Lower lobe of right lung (tissue), 2 donors: ENCODE measurements at regions not wholly inside any gene's neighbourhood (a gene's known extent, or its start where the extent isn't known, plus 50 kb on each side); places are given as distances from the start of the nearest gene placed in this dataset.
"Not testable (repeated sequence)": the region's sequence is repeated elsewhere in the genome, so short reads cannot be mapped to it uniquely, and the experiment has no call there.

Experiments
- ATAC-seq, 2 donors: fragments of 200-7000 bp; cut with Tn5 transposase; one replicate each; pipeline ENCODE4 v1.9.1; 2020 to 2022; ENCODE audit warnings: mild to moderate bottlenecking in 2 of 2, moderate library complexity in 2 of 2
- DNase-seq: peaks from one replicate; pipeline ENCODE4 v3.0.0-alpha.2; 2020
- H3K27ac ChIP-seq: fragments of 200-600 bp; one replicate; pipeline ENCODE4 v1.8.0; 2022
- H3K27me3 ChIP-seq: fragments of 200-600 bp; one replicate; pipeline ENCODE4 v1.8.0; 2022; ENCODE audit warnings: low read depth
- H3K36me3 ChIP-seq: fragments of 200-600 bp; one replicate; pipeline ENCODE4 v1.8.0; 2022; ENCODE audit warnings: mild to moderate bottlenecking
- H3K4me1 ChIP-seq: fragments of 200-600 bp; one replicate; pipeline ENCODE4 v1.8.0; 2022
- H3K4me3 ChIP-seq: fragments of 200-600 bp; one replicate; pipeline ENCODE4 v1.8.0; 2022; ENCODE audit warnings: mild to moderate bottlenecking
- H3K9me3 ChIP-seq: fragments of 200-600 bp; one replicate; pipeline ENCODE4 v1.8.0; 2022
- intact Hi-C: fragments of 100-400 bp; cut with DNase I; formaldehyde crosslinking; loops from one replicate; pipeline ENCODE4 v1.11.0; 2022
- donor health status: DM: no; HTN: yes; CAD: no; lungs with severe emphysema.

GRCh38 chr9:66601472-66601871 is 299.1 kb upstream of the ZNF658 start:
- ATAC-seq, H3K36me3 ChIP-seq, DNase-seq, H3K9me3 ChIP-seq, H3K4me1 ChIP-seq, H3K27me3 ChIP-seq, H3K4me3 ChIP-seq, intact Hi-C loops, H3K27ac ChIP-seq: not testable (repeated sequence)

DNA sequence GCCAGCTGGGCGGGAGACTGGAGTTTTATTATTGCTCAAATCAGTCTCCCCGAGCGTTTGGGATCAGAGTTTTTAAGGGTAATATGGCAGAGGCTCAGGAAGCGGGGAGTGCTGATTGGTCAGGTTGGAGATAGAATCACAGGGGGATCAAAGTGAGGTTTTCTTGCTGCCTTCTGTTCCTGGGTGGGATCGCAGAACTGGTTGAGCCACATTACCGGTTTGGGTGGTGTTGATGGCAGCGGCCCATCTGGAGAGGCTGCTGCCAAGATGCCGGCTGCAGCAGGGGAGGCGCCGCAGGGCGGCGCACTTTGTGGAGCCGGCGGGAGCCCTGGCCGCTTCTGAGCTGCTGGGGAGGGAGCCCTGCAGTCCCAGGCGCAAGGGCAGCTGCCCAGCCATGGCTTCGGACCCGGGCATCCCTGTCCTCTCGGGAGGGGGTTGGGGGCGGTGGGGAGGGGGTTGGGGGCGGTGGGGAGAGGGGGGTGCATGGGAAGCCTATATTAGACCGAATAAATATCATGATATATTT is 268.9 kb upstream of the ZNF658 start:
- H3K27me3 ChIP-seq, H3K4me3 ChIP-seq, DNase-seq, ATAC-seq, intact Hi-C loops, H3K27ac ChIP-seq, H3K4me1 ChIP-seq, H3K9me3 ChIP-seq, H3K36me3 ChIP-seq: not testable (repeated sequence)

GRCh38 chr9:66647675-66648074 is 252.8 kb upstream of the ZNF658 start:
- H3K27me3 ChIP-seq, intact Hi-C loops, DNase-seq, H3K9me3 ChIP-seq, ATAC-seq, H3K36me3 ChIP-seq, H3K27ac ChIP-seq, H3K4me1 ChIP-seq, H3K4me3 ChIP-seq: not testable (repeated sequence)

- H3K4me3 ChIP-seq, DNase-seq, H3K36me3 ChIP-seq, H3K9me3 ChIP-seq, H3K27me3 ChIP-seq, H3K4me1 ChIP-seq, ATAC-seq, H3K27ac ChIP-seq, intact Hi-C loops: not testable (repeated sequence)
Measured at GRCh38 chr9:66690242-66690641, 210.3 kb upstream of the ZNF658 start.

GRCh38 chr9:66695561-66696240 is 204.8 kb upstream of the ZNF658 start:
- intact Hi-C loops, H3K9me3 ChIP-seq, H3K27ac ChIP-seq, H3K4me1 ChIP-seq, ATAC-seq, DNase-seq, H3K27me3 ChIP-seq, H3K4me3 ChIP-seq, H3K36me3 ChIP-seq: not testable (repeated sequence)

DNA sequence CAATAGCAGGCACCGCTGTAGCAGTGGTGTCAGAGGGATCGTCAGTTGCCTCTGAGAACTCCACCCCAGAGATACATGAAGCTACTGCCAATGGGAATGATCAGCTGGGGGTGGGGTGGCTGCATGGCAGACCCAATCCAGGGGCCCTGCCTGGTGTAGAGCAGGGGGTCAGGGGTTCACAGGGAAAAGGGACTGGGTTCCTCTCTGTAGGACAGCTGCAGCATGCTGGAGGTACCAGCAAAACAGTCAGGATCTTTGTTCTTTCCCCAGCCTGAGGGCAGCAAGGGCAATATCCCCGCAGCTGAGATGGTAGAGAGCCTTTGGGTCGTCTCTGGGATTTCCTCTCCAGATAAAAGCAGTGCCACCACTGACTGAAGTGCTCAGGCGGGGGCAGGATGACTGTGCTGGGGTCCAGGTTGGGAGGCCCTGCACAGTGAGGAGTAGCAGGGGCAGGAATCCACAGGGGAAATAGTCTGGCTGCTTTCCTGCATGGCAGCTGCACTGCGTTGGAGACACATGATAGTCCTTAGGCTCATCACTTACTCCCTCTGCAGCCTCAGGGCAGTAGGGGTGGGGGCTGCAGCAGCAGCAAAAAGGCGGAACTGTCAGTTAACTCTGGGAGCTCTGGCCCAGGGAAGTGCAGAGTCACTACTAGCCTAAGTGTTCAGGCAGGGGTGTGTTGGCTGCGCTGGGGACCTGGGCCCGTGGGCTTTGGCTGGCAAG is 203.0 kb upstream of the ZNF658 start:
- peak in 1 of 2 donors; percentile 32 for ATAC-seq
- H3K9me3 ChIP-seq, intact Hi-C loops: not testable (repeated sequence)

DNA sequence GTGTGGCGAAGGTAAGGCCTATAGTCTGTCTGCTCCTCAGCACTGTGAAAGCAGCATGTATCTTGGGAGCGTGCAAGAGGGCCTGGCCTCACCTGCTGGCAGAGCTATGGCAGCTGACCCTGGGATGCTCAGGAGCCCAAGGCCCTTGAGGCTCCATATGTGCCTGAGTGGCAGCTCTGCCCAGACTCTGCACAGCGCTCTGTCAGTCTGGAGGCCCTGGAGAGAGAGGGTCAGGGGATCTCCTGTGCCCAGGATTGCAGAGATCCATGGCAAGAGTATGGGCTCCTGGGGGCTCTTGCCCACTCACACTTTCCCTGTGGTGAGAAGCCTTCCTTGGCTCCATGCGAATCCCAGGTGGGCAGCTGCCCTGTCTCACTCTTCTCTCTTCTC is 202.5 kb upstream of the ZNF658 start:
- H3K4me1 ChIP-seq, H3K27ac ChIP-seq, DNase-seq, intact Hi-C loops, H3K36me3 ChIP-seq, H3K4me3 ChIP-seq, H3K9me3 ChIP-seq, H3K27me3 ChIP-seq: not testable (repeated sequence)
- peak in 1 of 2 donors; percentile 37 for ATAC-seq

More for the DNA sequence above, 203.0 kb upstream of the ZNF658 start:
- not testable (repeated sequence) for H3K27ac ChIP-seq, H3K4me1 ChIP-seq, DNase-seq, H3K27me3 ChIP-seq, H3K36me3 ChIP-seq, H3K4me3 ChIP-seq

DNA sequence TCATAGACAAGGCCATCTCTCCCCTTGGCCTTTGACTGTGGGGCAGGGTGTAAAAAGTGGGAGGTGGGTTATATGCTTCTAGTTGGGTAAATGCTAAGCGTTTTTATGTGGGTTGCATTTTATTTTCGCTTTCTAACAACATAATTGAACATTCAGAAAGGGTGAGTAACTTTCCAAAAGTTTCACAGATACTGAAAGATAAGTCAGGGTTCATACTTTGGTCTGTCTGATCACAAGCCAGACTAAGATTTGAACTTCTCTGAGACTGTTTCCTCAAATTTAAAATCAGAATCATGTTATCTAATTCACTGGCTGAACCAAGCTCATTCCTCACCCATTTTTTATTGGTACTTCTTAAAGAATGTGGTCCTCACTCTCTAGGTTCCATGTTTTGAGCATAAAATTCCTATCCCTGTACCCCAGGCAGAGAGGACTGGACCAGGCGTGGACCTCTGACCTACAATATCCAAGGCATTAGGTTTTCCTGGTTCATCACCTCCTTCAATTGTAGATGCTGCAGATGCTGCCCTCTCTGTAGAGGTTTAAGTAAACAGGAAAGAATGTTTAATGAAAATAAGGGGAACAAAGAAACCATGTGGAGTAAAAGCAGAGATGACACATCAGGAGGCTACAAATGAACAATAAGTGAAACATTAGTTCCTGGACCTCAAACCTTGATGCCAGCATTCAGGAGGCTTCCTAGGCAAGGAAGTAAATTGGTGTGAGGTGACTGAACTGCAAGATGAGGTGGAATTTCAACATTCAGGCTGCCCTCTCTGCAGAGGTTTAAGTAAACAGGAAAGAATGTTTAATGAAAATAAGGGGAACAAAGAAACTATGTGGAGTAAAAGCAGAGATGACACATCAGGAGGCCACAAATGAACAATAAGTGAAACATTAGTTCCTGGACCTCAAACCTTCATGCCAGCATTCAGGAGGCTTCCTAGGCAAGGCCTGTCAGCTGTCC is 198.8 kb upstream of the ZNF658 start:
- H3K36me3 ChIP-seq, H3K4me1 ChIP-seq, DNase-seq, H3K9me3 ChIP-seq, H3K27me3 ChIP-seq, intact Hi-C loops, ATAC-seq, H3K4me3 ChIP-seq, H3K27ac ChIP-seq: not testable (repeated sequence)

- ATAC-seq, DNase-seq, H3K27me3 ChIP-seq, H3K36me3 ChIP-seq, H3K9me3 ChIP-seq, H3K27ac ChIP-seq, H3K4me1 ChIP-seq, H3K4me3 ChIP-seq, intact Hi-C loops: not testable (repeated sequence)
Measured at GRCh38 chr9:66711553-66711952, 189.0 kb upstream of the ZNF658 start.

DNA sequence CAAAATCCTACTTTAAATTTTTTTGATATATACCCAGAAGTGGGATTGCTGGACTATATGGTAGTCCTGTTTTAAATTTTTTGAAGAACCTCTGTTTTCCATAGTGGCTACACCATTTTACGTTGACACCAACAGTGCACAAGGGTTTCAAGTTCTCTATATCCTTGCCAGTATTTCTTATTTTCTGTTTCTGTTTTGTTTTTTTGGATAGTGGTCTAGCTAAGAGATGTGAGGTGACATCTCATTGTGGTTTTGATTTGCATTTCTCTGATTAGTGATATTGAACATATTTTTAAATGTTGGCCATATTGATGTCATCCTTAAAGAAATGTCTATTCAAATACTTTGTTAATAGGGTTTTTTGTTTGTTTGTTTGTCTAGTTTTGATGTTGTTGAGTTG is 187.7 kb upstream of the ZNF658 start:
- intact Hi-C loops, H3K4me1 ChIP-seq: not testable (repeated sequence)

DNA sequence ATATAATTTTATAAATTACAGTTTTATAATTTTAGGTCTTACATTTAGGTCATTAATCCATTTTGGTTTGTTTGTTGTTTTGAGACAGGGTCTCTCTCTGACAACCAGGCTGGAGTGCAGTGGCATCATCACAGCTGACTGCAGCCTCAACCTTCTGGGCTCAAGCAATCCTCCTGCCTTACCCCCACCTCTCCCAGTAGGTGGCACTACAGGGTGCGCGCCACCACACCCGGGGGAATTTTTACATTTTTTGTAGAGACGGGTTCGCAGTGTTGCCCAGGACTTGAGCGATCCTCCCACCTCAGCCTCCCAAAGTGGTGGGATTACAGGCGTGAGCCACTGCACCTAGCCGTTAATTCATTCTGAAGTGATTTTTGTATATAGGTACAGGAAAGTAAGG is 187.0 kb upstream of the ZNF658 start:
- H3K9me3 ChIP-seq, intact Hi-C loops, H3K27ac ChIP-seq, H3K4me1 ChIP-seq, H3K4me3 ChIP-seq, H3K27me3 ChIP-seq, DNase-seq, ATAC-seq, H3K36me3 ChIP-seq: not testable (repeated sequence)

More for the DNA sequence above, 187.7 kb upstream of the ZNF658 start:
- H3K36me3 ChIP-seq, ATAC-seq, H3K9me3 ChIP-seq, H3K27ac ChIP-seq, H3K27me3 ChIP-seq, H3K4me3 ChIP-seq, DNase-seq: not testable (repeated sequence)

GRCh38 chr9:66720845-66721244 is 179.7 kb upstream of the ZNF658 start:
- ATAC-seq = not testable (repeated sequence)

DNA sequence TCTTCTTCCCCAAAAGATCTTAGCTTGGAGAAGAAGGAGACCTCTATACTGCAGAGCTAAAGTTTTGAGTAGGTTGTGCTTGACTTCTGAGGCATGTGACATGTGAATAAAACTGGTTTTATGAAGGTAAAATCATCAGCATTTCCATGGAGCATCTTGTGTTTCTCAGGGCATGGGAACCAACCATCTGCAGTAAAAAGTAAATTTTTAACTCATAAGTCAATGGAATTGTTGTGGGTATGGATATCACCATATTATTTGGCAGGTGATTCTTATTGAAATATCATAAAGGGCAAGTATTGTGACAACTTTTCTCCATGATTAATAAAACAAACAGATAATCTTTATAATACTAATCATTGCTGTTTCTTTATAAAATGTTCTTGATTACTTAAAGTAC is 173.0 kb upstream of the ZNF658 start:
- H3K27me3 ChIP-seq, DNase-seq, intact Hi-C loops: not testable (repeated sequence)

More at GRCh38 chr9:66720845-66721244, 179.7 kb upstream of the ZNF658 start:
- H3K9me3 ChIP-seq, DNase-seq, H3K4me3 ChIP-seq, H3K36me3 ChIP-seq, H3K27ac ChIP-seq, intact Hi-C loops, H3K27me3 ChIP-seq, H3K4me1 ChIP-seq: not testable (repeated sequence)

More for the DNA sequence above, 173.0 kb upstream of the ZNF658 start:
- not testable (repeated sequence) for H3K9me3 ChIP-seq, H3K27ac ChIP-seq, H3K4me3 ChIP-seq, ATAC-seq, H3K36me3 ChIP-seq, H3K4me1 ChIP-seq
